Erythroblast (primary cell): ENCODE measurements at regions not wholly inside any gene's neighbourhood (a gene's known extent, or its start where the extent isn't known, plus 50 kb on each side); places are given as distances from the start of the nearest gene placed in this dataset.

Source experiments
- DNase-seq, 2 experiments: peaks; one replicate each; lab custom pipeline; 2025; lab: John Stamatoyannopoulos, UW
- GATA1 ChIP-seq: IDR thresholded peaks from 2 replicates; pipeline ENCODE4 v1.6.1; 2011; ENCODE audit warnings: low read depth, mild to moderate bottlenecking, control low read depth, low read length, moderate library complexity
- POLR2A ChIP-seq: IDR thresholded peaks from 2 replicates; pipeline ENCODE4 v1.6.1; 2011; ENCODE audit warnings: mild to moderate bottlenecking, low read length

DNA sequence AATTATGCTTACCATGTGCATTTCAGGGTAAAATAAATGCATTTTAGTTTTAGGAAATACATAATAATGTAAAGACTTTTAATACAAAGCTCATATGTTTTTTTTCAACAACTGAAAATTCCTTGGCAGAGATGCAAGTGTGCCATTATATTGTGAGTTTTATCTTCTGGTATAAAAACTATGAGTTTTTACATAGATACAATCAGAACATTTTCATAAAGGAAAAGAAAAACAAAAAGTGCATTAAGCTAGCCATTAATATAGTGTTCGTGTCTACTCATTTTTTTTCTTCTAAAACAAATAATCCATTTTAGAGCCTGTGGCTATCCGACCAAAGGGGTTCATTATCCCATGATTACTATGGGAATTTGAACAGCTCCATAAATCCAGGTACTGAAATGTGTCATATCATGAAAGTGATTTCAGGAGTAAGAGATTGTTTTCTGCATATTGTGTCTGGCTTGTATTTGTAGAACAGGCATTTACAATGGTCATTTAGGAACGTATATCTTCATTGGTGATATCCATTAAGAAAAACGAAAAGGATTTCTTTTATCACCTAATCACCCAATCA is 236.9 kb upstream of the SLC10A2 start:
- TF ChIP-seq GATA1, result no peak

DNA sequence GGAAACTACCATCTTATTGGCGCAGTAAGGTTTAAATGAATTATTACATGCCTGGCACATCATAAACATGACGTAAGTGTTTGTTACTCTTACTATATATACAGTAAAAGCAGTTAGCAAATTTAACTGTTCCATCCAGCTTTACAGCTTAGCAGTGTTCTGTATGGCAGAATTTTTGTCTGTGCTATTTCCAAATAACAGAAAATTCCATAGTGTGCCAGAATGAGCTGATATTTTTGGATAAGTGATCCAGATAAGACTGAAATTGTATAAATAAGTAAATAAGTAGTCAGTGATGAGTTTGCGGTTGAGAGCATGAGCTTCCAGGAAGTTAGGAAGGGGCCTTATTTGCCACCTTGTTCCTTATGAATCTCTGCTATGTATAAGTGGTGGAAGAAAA is 236.5 kb upstream of the SLC10A2 start:
- TF ChIP-seq POLR2A, result no peak
- no peak for TF ChIP-seq GATA1
- no peak for DNase-seq

More for the DNA sequence above, 236.9 kb upstream of the SLC10A2 start:
- no peak for DNase-seq

DNA sequence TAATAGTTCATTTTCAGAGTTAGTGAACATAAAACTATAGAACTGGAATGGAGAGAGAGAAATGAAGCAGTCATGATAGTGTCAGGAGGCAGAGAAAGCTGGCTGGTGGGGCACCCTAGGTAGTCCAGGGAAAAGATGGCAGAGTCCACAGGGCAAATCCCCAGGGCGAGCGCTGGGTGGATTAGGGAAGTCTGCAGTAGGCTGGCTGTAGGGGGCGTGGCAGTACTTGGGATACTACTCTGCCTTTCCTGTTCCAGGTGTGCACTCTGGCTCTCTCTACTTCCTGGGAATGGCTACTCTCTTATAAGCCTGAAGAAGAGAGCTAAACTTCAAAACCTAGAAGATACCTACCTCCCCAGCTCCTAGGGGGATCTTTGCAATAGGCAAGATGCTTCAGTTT is 232.9 kb upstream of the SLC10A2 start:
- TF ChIP-seq POLR2A (no peak), GATA1 (no peak)
- no peak for DNase-seq

DNA sequence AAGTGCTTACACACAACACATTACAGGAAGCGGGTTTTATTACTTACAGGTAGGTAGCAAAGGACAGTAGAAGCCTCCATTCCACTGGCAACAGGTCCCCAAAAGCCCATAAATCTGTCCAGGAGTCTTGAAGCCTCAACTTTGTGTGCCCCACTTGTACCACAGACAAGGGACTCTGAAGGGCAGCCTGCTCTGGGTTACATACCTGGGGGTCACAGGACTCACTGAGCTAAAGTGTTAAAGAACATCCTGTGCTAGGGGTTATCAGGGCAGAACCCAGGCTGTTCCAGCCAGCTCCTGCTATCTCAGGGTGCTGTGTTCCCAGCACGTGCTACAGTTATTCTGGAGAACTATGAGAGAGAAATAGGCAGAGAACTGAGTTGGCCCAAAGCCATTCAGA is 230.9 kb upstream of the SLC10A2 start:
- DNase-seq, result no peak
- no peak for TF ChIP-seq GATA1
- TF ChIP-seq POLR2A, result no peak

DNA sequence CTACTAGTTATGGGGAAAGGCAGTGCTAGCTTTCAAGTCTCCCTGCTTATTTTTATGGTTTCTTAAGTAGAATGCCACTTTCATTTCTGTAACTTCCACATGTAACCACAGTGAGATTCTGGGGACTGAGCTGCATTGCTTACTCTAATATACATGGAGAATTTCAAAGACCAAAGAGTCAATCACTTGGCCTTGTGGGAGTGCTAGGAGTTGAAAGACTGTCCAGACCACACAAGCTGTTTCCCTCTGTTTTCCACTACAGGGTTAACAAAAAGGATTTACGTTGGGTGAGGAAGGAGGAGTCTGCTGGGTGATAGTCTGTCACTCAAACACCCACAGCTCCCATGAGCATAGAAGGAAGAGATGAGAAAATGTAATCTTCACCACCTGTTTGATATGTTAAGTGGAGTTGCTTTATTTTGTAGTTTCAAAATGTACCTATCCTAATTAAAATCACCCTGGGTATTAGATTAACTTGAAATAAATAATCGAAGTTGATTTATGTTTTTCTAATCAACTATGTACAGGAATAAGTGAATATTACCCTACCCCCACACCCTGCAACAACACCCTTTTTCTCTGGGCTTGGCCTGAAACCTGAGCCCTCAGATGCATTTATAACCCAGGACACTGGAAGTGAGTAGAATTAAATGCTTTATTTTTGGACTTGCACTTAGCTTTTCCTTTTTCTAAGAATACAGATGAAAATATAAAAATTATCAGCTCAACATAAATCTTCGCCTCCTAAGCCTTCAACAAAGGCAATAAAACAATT is 225.8 kb upstream of the SLC10A2 start:
- no peak for DNase-seq
- TF ChIP-seq GATA1 (no peak), POLR2A (no peak)

DNA sequence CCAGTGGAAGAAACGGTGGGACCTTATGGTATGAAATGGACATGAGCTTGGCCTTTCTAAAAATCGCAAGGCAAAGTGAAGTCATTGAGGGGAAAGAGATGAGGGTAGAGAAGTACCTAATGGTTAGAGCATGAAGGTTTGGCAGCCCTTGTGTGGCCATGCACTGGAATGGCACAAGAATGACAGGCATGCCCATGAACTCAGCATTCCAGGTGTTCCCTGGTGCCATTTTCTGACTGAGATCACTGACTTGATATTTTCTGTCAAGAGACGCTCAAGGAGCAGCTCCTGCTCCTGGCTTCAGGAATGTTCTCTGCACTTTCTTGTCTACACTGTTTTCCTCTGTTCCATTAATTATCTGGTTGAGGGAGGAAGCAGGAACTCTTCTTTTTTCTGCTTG is 225.0 kb upstream of the SLC10A2 start:
- TF ChIP-seq GATA1 (no peak), POLR2A (no peak)
- no peak for DNase-seq

DNA sequence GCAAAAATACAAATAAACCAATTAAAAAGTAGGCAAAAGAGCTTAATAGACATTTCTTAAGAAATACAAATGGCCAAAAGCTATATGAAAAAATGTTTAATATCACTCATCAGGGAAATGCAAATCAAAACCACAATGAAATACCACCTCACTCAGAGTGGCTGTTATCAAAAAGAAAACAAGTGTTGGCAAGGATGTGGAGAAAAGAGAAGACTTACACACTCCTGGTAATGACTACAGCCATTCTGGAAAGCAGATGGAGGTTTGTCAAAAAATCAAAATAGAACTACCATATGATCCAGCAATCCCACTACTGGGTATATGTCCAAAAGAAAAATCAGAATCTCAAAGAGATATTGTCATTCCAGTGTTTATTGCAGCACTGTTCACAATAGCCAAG is 223.5 kb upstream of the SLC10A2 start:
- TF ChIP-seq GATA1 (no peak), POLR2A (no peak)
- no peak for DNase-seq

DNA sequence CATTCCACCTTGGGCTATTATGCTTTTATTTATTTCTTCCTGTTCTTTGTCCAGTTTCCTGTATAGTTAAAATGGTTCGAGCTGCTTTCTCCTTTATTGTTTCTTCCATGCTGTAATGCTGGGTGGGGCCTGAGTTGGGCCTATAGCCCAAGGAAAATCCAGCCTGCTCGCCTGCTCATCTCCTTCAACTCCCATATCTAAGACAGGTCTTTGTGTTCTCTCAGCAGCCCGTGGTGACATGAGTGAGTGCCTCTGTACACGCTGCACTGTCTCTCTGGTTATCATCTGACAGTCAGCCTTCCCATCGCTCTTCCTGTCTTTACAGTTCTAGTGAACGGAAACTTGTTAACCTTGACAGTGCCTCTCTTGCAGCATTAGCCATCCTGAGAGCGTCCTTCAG is 221.9 kb upstream of the SLC10A2 start:
- DNase-seq, result no peak

DNA sequence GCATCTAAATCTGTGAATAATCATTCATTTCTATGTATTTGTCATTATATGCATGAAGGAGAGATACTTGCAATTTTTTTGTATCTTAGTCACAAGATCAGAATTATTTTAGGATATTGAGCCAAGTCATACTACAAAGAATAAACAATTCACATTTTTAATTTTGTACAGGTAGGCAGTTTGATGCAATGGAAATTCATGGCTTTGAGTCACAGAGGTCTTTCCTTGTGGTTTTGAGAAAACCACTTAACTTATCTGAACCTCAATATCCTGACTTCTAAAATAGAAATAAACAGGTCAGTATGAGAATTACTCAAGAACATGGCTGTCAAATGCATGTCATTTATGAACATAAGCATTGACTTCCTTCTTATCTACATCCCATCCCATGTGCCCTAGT is 221.4 kb upstream of the SLC10A2 start:
- no peak for TF ChIP-seq POLR2A
- TF ChIP-seq GATA1, result no peak

More for the DNA sequence above, 221.9 kb upstream of the SLC10A2 start:
- TF ChIP-seq POLR2A, result no peak
- TF ChIP-seq GATA1, result no peak

DNA sequence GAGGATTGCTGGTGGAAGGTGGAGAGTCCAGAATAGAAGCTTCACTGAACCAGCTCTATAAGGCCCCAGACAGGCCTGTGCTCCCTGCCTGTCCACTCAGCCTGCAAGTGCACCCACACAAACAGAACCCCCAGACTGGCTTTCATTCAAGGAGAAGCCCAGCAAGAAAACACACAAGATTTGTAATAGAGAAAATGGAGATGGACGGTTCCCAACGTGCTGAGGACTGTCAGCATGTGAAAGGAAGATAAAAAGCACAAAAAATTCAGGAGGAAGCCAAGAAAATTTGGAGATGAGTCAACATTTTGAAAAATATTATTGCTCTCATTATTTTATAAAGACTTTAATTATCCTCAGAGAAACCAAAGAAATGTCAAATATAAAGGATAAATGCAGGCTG is 218.2 kb upstream of the SLC10A2 start:
- no peak for TF ChIP-seq GATA1
- TF ChIP-seq POLR2A, result no peak
- no peak for DNase-seq

More for the DNA sequence above, 221.4 kb upstream of the SLC10A2 start:
- no peak for DNase-seq

DNA sequence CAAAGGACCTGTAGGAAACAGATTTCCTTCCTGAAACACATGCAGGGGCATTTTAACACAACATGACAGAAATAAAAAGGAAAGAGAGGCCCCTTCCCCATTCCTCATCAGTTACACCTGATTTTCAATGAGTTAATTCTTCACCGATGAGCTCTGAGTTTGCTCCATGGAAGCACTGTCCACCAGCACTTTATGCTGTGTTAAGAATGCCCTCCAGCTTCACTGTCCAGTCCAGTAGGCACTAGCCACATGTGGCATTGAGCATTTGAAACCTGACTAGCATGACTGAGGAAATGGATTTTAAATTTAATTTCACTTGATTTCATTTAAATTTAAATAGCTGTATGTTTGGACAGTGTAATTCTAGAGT is 217.2 kb upstream of the SLC10A2 start:
- DNase-seq, result no peak
- TF ChIP-seq GATA1 (no peak), POLR2A (no peak)

DNA sequence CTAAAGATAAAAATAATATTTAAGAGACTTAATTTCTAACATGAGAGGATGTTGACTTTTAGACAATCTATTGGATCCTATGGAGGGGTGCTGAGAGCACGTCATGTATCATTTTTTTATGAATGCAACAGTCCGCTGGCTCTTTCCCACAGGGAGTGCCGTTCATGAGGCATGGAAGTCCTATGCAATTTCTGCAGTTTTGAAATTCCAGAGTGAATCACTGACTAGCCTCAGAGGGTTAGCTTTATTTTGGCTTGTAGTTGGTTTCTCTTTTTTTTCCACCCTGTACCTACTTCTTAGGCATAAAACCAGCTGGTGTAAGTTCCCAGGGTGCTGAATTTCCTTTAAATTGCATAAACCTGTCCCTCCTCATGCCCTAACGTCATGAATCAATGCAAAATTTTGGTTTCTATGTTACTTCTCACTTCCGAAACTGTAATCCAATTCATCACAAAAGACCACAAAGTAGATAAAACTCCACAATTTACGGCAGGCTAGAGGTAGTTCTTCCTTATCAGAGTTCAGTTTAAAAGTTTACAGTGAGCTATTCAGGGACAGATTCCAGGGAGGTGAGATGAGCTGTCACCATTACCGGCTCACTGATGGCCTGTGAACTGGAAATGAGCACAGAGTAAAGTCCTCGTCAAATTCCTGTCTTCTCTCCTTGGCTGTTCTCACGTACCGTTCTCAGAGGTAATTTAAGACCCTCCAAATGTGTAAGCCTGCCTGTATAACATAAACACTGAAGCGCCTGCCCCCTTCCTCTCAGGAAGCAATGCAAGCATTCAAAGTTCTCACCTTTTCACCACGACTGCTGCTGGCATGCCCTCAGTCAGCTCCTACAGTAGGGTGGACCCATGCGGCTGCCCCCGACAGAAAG is 216.6 kb upstream of the SLC10A2 start:
- TF ChIP-seq GATA1 (no peak), POLR2A (no peak)
- no peak for DNase-seq

DNA sequence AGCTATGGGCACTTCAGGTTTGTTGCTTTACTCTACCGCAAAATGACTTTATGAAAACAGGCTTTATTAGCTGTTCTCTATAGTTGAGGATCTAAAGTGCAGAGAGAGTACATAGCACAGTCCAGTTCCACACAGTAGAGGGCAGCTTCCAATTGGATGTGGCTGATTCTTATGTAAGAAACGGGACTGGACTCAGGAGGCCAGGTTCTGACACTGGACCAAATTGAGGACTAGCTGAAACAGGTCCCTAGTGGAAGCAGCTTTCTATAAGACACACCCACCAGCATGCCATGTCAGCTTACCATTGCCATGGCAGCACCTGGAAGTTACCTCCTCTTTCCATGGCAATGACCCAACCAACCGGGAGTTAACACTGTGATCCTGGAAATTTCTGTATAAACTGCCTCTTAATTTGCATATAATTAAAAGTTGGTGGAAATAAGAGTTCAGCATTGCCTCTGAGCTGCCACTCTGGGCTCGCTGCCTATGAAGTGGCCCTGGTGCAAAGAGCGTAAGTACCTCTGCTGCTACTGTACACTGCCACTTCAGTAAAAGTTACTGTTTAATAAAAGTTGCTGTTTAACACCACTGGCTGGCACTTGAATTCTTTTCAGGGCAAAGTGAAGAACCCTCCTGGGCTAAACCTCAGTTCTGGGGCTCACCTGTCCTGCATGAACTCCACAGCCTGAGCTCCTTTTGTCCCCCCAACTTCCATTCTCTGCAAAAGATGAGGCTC is 211.9 kb upstream of the SLC10A2 start:
- TF ChIP-seq GATA1 (no peak), POLR2A (no peak)
- no peak for DNase-seq

DNA sequence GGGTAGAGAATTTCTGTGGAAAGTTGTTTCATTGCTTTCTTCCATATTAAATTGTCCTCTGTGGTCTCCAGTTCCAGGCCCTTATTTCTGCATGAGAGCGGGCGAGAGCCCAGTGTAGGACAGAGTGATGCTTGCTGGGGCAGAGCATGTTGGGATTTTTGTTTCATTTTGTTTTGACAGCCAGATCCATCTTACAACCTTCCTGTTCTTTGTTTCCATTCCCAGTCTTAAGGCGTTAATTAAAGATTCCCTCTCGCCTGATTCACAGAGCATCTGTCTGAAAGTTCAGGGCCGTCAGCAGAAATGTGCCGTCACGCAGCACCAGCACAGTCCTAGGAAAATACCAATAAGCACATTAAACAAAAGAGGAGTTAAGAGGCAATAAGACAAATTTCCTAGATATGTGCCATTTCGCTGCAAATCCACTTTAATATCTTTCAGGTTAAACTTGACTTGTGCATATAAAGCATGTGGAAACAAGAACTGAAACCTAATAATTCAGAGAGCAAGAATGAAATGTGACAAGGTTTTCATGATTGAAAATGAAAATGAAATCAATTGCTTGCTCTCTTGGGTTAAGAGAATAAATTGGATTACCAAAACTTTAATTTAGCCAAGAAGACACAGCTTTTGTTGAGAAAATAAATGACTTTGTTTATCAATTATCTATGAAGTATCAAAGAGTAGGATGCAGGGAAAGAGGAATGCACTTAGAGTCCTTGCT is 210.7 kb upstream of the SLC10A2 start:
- TF ChIP-seq GATA1 (no peak), POLR2A (no peak)
- DNase-seq, result no peak
